Subcutaneous abdominal adipose tissue (tissue), 5 donors: ENCODE measurements at regions not wholly inside any gene's neighbourhood (a gene's known extent, or its start where the extent isn't known, plus 50 kb on each side); places are given as distances from the start of the nearest gene placed in this dataset.

Experiments
- H3K27ac ChIP-seq: one replicate; pipeline ENCODE4 v1.7.0; 2013; ENCODE audit warnings: low read depth, mild to moderate bottlenecking, inconsistent platforms, low read length, moderate library complexity
- H3K27me3 ChIP-seq, 5 donors: one replicate each; pipeline ENCODE4 v1.7.0; 2013; ENCODE audit warnings: low read length in 5 of 5, inconsistent platforms in 1 of 5; ENCODE audit not compliant: control insufficient read depth in 5 of 5, insufficient read depth in 4 of 5
- H3K36me3 ChIP-seq, 5 donors: one replicate each; pipeline ENCODE4 v1.7.0; 2013; ENCODE audit warnings: low read length in 5 of 5; ENCODE audit not compliant: control insufficient read depth in 5 of 5, insufficient read depth in 5 of 5
- H3K4me1 ChIP-seq, 5 donors: one replicate each; pipeline ENCODE4 v1.7.0; 2013; ENCODE audit warnings: low read length in 5 of 5, mild to moderate bottlenecking in 3 of 5, moderate library complexity in 1 of 5; ENCODE audit not compliant: control insufficient read depth in 5 of 5, insufficient read depth in 5 of 5
- H3K4me3 ChIP-seq, 5 donors: one replicate each; pipeline ENCODE4 v1.7.0; 2013; ENCODE audit warnings: low read length in 5 of 5, low read depth in 1 of 5
- H3K9ac ChIP-seq, 5 donors: one replicate each; pipeline ENCODE4 v1.7.0; 2013; ENCODE audit warnings: low read length in 5 of 5, mild to moderate bottlenecking in 4 of 5, moderate library complexity in 3 of 5
- H3K9me3 ChIP-seq, 5 donors: one replicate each; pipeline ENCODE4 v1.7.0; 2013; ENCODE audit warnings: low read length in 5 of 5; ENCODE audit not compliant: control insufficient read depth in 5 of 5
- donor health status: healthy.
- donor health status: healthy.
- donor health status: healthy.
- donor health status: healthy.
- donor health status: healthy.

DNA sequence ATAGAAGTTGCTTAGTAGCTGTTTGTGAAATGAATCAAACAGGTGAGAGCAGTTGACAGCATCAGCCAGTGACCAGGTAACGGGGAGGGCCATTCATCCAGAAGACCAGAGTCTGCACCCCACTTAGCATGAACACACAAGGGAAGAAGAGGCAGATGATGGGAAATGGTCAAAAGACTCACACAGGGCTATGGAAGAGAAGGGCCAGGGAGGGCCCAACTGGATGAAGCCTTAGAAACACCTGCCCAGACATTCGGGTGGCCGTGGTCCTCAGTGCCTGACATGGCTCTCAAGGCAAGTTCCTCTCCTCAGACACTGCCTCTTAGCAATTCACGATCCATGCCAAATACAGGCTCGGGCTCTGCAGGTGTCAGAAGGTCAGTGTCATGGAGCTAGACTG lies 354.1 kb downstream of the TCERG1L start:
- no peak overlapping the region for H3K4me3 ChIP-seq
- no peak overlapping the region for H3K9ac ChIP-seq
- H3K4me1 ChIP-seq, result no peaks in the 10 kb centered on the region
- H3K36me3 ChIP-seq, result no peaks in the 10 kb centered on the region
- H3K9me3 ChIP-seq, result no peaks in the 10 kb centered on the region
- peaks cover 0 to 15% (median 9%) of the 10 kb centered on the region in 5 donors for H3K27me3 ChIP-seq
- H3K27ac ChIP-seq, result no peak overlapping the region

DNA sequence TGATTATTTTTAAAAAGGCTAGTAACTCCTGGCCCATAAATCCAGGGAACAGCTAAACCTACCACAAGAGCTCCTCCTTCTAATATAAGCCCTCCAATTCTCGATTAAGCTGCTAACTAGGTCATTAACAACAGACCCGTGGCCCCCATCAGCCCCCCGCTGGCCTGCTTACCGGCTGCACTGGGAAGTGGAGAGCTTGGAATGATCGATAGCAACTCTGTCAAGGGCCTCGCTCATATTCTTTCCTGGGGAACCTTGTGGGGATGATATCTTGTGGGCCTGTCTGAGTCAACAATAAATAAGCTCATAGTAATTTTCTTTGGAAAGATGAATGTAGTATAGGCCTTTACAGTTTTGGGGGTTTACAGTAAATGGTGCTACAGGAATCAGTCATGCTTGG lies 353.5 kb downstream of the TCERG1L start:
- peaks cover 0 to 19% (median 9%) of the 10 kb centered on the region in 5 donors for H3K27me3 ChIP-seq
- H3K9ac ChIP-seq, result no peak overlapping the region
- H3K36me3 ChIP-seq, result no peaks in the 10 kb centered on the region
- no peaks in the 10 kb centered on the region for H3K4me1 ChIP-seq
- no peak overlapping the region for H3K4me3 ChIP-seq
- H3K9me3 ChIP-seq, result no peaks in the 10 kb centered on the region
- no peak overlapping the region for H3K27ac ChIP-seq

GRCh38 chr10:130958981-130959751 lies 352.4 kb downstream of the TCERG1L start:
- H3K27me3 ChIP-seq, result peaks cover 0 to 20% (median 8%) of the 10 kb centered on the region in 5 donors
- H3K9me3 ChIP-seq, result no peaks in the 10 kb centered on the region
- no peaks in the 10 kb centered on the region for H3K4me1 ChIP-seq

DNA sequence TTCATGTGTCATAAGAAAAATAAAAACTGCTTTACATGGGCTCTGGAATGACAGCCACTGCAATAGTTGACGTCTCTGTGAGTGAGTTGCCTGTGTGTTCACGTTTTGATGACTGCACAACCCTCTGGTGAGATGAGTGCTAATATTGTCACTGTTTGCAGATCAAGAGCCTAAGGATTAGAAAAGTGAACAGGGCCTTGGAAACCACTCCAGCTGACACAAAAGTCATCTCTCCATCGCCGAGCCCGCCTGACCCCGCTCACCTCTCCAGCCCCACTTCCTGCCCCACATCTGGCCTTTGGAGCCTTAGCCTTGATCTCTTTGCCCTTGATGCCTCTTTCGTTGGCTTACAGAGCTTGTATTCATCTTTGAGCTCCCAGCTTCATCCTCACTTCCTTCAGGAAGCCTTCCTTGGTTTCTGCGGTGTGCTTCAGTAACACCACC lies 351.7 kb downstream of the TCERG1L start:
- Histone ChIP-seq H3K9me3 (no peaks in the 10 kb centered on the region), H3K4me1 (no peaks in the 10 kb centered on the region), H3K27ac (no peak overlapping the region), H3K4me3 (no peak overlapping the region), H3K9ac (no peak overlapping the region), H3K36me3 (no peaks in the 10 kb centered on the region), H3K27me3 (peaks cover 0 to 20% (median 8%) of the 10 kb centered on the region in 5 donors)

More at GRCh38 chr10:130958981-130959751, 352.4 kb downstream of the TCERG1L start:
- Histone ChIP-seq H3K36me3 (no peaks in the 10 kb centered on the region), H3K9ac (no peak overlapping the region), H3K27ac (no peak overlapping the region), H3K4me3 (no peak overlapping the region)

DNA sequence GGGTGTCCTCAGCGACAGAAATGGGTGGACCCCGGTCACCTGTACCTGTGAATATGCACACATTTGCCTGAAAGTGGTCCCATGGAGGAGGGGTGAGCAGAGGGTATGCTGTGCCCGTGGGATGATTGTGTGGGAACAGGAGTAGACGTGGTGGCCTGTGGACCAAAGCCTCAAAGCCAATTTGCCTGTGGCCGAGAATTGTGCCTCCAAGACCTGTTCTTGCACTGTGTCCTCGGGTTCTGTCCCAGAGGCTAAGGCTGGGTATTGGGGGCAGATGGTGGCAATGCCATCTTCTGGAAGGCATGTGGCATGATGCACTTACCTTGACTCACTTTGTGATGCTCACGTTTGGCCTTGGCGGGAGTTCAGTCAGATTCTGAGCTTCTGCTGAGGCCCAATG lies 351.0 kb downstream of the TCERG1L start:
- Histone ChIP-seq H3K4me3 (no peak overlapping the region), H3K4me1 (no peaks in the 10 kb centered on the region), H3K27ac (no peak overlapping the region), H3K9me3 (no peaks in the 10 kb centered on the region), H3K36me3 (no peaks in the 10 kb centered on the region), H3K27me3 (peaks cover 0 to 20% (median 8%) of the 10 kb centered on the region in 5 donors), H3K9ac (no peak overlapping the region)

GRCh38 chr10:130961506-130962239 lies 349.8 kb downstream of the TCERG1L start:
- Histone ChIP-seq H3K9ac (no peak overlapping the region), H3K9me3 (no peaks in the 10 kb centered on the region), H3K4me3 (no peak overlapping the region), H3K27ac (no peak overlapping the region), H3K4me1 (no peaks in the 10 kb centered on the region), H3K27me3 (peaks cover 0 to 20% (median 7%) of the 10 kb centered on the region in 5 donors), H3K36me3 (no peaks in the 10 kb centered on the region)

- peaks cover 0 to 20% (median 4%) of the 10 kb centered on the region in 5 donors for H3K27me3 ChIP-seq
Measured at GRCh38 chr10:130962240-130963051, 349.1 kb downstream of the TCERG1L start.

GRCh38 chr10:130963052-130963393 lies 348.5 kb downstream of the TCERG1L start:
- H3K4me1 ChIP-seq, result no peaks in the 10 kb centered on the region
- H3K27ac ChIP-seq, result no peak overlapping the region
- H3K9me3 ChIP-seq, result no peaks in the 10 kb centered on the region
- H3K9ac ChIP-seq, result no peak overlapping the region
- no peak overlapping the region for H3K4me3 ChIP-seq
- peaks cover 0 to 20% (median 4%) of the 10 kb centered on the region in 5 donors for H3K27me3 ChIP-seq
- H3K36me3 ChIP-seq, result no peaks in the 10 kb centered on the region

More at GRCh38 chr10:130962240-130963051, 349.1 kb downstream of the TCERG1L start:
- Histone ChIP-seq H3K4me3 (no peak overlapping the region), H3K9me3 (no peaks in the 10 kb centered on the region), H3K4me1 (no peaks in the 10 kb centered on the region), H3K27ac (no peak overlapping the region), H3K9ac (no peak overlapping the region), H3K36me3 (no peaks in the 10 kb centered on the region)

DNA sequence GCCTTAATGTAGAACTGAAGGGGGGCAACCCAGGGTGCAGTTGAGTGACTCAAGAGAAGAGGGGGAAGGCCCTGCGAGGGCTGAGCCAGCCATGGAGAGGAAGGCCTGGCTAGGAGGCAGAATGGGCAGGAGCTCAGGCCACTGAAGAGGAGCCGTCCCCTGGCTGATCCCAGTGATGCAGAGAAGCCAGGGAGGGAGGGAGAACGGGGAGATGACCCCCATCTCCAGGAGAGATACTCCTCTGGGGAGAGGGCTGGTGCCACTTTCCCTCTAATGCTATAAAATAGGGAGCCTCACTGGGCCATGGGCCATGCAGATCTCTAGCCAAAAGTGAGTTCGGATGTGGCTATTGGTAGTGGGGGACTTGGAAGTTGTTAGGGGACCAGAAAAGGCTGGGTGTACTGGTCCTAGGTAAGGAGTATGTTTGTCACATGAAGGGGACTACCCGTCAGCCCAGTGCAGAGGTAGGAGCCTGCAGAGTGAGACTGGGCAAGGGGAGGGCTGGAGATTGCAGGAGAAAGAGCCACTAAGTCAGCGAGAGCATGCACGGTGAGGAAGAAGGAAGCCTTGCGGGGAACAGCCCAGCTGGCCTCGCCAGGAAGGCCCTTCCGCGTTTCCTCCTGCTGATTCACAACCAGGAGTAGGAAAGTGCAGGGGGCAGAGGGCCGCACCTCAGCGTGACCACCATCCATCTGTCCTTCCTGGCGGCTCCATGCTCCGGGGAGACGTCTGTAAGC lies 347.6 kb downstream of the TCERG1L start:
- H3K9ac ChIP-seq, result no peak overlapping the region
- H3K27me3 ChIP-seq, result peaks cover 0 to 20% (median 3%) of the 10 kb centered on the region in 5 donors

More for the DNA sequence above, 347.6 kb downstream of the TCERG1L start:
- no peak overlapping the region for H3K27ac ChIP-seq
- no peaks in the 10 kb centered on the region for H3K9me3 ChIP-seq
- no peaks in the 10 kb centered on the region for H3K4me1 ChIP-seq
- H3K36me3 ChIP-seq, result no peaks in the 10 kb centered on the region
- H3K4me3 ChIP-seq, result no peak overlapping the region
